ENCODE measurements at regions not wholly inside any gene's neighbourhood (a gene's known extent, or its start where the extent isn't known, plus 50 kb on each side); places are given as distances from the start of the nearest gene placed in this dataset.

DNA sequence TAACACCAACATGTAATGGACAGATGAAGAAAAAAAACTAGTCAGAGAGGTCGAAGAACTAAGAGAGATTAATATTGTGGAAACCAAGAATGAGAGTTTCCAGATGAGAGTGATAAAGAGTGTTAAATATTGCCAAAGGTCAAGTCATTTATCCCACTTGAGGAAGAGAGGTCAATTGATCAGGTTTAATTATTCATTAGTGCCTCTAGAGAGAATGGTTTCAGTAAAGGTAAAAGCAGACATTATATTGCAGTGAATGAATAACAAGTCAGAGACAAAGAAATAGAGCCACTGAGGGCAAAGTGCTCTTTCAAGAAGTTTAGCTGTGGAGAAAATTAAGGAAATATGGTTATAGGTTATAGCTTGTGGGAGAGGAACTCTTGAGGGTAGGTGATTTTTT, 263.1 kb downstream of the GUCY2F start:
- TF ChIP-seq, protein P1, sequence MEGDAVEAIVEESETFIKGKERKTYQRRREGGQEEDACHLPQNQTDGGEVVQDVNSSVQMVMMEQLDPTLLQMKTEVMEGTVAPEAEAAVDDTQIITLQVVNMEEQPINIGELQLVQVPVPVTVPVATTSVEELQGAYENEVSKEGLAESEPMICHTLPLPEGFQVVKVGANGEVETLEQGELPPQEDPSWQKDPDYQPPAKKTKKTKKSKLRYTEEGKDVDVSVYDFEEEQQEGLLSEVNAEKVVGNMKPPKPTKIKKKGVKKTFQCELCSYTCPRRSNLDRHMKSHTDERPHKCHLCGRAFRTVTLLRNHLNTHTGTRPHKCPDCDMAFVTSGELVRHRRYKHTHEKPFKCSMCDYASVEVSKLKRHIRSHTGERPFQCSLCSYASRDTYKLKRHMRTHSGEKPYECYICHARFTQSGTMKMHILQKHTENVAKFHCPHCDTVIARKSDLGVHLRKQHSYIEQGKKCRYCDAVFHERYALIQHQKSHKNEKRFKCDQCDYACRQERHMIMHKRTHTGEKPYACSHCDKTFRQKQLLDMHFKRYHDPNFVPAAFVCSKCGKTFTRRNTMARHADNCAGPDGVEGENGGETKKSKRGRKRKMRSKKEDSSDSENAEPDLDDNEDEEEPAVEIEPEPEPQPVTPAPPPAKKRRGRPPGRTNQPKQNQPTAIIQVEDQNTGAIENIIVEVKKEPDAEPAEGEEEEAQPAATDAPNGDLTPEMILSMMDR (IDR thresholded peaks at IDR 0.05), result no peak
- TF ChIP-seq EZH2 (IDR thresholded peaks at IDR 0.05) (no peak), EZH2phosphoT487 (IDR thresholded peaks at IDR 0.05) (no peak)
